Ovary (tissue), 7 donors: ENCODE measurements at regions not wholly inside any gene's neighbourhood (a gene's known extent, or its start where the extent isn't known, plus 50 kb on each side); places are given as distances from the start of the nearest gene placed in this dataset.

ENCODE experiments used
- DNase-seq, 5 donors: peaks; one replicate each; pipeline ENCODE4 v3.0.0-alpha.2; 2019 to 2020
- H3K27ac ChIP-seq, 2 donors: fragments of 200-600 bp; one replicate each; pipeline versions ENCODE4 v1.5.1 to v1.8.0; 2019 to 2022
- H3K27me3 ChIP-seq: fragments of 200-600 bp; one replicate; pipeline ENCODE4 v1.8.0; 2022
- H3K36me3 ChIP-seq: fragments of 200-600 bp; sonication (generic); one replicate; pipeline ENCODE4 v1.5.1; 2019
- H3K4me1 ChIP-seq: one replicate; pipeline ENCODE4 v1.8.1; 2013; ENCODE audit warnings: mild to moderate bottlenecking, moderate library complexity; ENCODE audit not compliant: insufficient read depth
- H3K4me3 ChIP-seq: fragments of 200-600 bp; sonication (generic); one replicate; pipeline ENCODE4 v1.5.1; 2017
- H3K9me3 ChIP-seq, 2 donors: fragments of 200-600 bp in 1 of 2; sonication (generic) in 1 of 2; one replicate each; pipeline versions ENCODE4 v1.5.1 to v1.8.1; 2013 to 2019; ENCODE audit warnings: mild to moderate bottlenecking in 1 of 2, moderate library complexity in 1 of 2
- EP300 ChIP-seq: sonication (generic); formaldehyde crosslinking; IDR thresholded peaks from one replicate; pipeline ENCODE4 v1.6.1; 2017; ENCODE audit warnings: antibody characterized with exemption
- POLR2A ChIP-seq: fragments of 450-650 bp; IDR thresholded peaks from one replicate; pipeline ENCODE4 v1.6.1; 2017; ENCODE audit warnings: antibody characterized with exemption, mild to moderate bottlenecking, moderate library complexity
- WGBS, 3 donors: extraction: QIAGEN DNeasy Blood & Tissue Kit in 1 of 3; methylation state at CpG; one replicate each; pipeline versions ENCODE4 v1.1.5 to v1.1.7; 2013 to 2017; 5-methylcytosine and 5-hydroxymethylcytosine counted together
- intact Hi-C, 4 donors: fragments of 100-400 bp; cut with DNase I; formaldehyde crosslinking; loops; one replicate each; pipeline versions ENCODE4 v1.11.0 to v1.15.1; 2022 to 2023
- TF ChIP-seq, protein P1 (sequence below), 3 donors: fragments of 450-650 bp in 2 of 3; fragments of 200-600 bp in 1 of 3; IDR thresholded peaks; one replicate each; pipeline versions ENCODE4 v1.5.1 to v1.8.0; 2016 to 2022; ENCODE audit warnings: antibody characterized with exemption in 3 of 3, mild to moderate bottlenecking in 1 of 3
- donor health status: DM: no; HTN: no; CAD: no; lungs with moderate emphysema.
- donor health status: DM: no; HTN: no; CAD: no.
- donor health status: Bipolar disorder and iron deficiency.
- donor health status: DM: no; HTN: no; CAD: no.
- donor health status: DM: yes; HTN: yes; CAD: no.

DNA sequence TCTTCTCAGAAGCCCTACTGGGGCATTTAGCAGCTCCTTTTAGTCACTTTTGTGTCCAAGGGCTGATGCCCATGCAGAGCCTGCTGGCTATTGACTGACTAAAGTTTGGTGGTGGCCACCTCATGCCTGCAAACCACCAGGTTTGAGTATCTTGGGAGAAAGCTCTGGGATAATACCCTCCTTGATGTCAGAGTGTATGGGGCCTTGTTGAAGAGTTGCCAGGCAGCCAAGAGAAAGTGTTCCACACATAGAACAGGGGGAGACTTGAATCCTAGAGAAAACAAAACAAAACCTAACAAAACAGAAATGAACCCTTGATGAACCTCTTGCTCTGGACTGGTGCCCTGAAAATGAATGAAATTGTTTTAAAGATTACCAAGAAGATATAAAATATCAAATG is 1024.6 kb downstream of the SORCS1 start:
- H3K9me3 ChIP-seq: no peaks in the 10 kb centered on the region
- no peaks in the 10 kb centered on the region for H3K27me3 ChIP-seq
- no peaks in the 10 kb centered on the region for H3K4me1 ChIP-seq
- H3K4me3 ChIP-seq: no peak overlapping the region
- TF ChIP-seq, protein P1, sequence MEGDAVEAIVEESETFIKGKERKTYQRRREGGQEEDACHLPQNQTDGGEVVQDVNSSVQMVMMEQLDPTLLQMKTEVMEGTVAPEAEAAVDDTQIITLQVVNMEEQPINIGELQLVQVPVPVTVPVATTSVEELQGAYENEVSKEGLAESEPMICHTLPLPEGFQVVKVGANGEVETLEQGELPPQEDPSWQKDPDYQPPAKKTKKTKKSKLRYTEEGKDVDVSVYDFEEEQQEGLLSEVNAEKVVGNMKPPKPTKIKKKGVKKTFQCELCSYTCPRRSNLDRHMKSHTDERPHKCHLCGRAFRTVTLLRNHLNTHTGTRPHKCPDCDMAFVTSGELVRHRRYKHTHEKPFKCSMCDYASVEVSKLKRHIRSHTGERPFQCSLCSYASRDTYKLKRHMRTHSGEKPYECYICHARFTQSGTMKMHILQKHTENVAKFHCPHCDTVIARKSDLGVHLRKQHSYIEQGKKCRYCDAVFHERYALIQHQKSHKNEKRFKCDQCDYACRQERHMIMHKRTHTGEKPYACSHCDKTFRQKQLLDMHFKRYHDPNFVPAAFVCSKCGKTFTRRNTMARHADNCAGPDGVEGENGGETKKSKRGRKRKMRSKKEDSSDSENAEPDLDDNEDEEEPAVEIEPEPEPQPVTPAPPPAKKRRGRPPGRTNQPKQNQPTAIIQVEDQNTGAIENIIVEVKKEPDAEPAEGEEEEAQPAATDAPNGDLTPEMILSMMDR (IDR thresholded peaks at IDR 0.05): no peak
- TF ChIP-seq EP300 (no peak), POLR2A (no peak)
- no peak for DNase-seq
- no peaks in the 10 kb centered on the region for H3K36me3 ChIP-seq
- no peak overlapping the region for H3K27ac ChIP-seq
- intact Hi-C loops: no loop called here

DNA sequence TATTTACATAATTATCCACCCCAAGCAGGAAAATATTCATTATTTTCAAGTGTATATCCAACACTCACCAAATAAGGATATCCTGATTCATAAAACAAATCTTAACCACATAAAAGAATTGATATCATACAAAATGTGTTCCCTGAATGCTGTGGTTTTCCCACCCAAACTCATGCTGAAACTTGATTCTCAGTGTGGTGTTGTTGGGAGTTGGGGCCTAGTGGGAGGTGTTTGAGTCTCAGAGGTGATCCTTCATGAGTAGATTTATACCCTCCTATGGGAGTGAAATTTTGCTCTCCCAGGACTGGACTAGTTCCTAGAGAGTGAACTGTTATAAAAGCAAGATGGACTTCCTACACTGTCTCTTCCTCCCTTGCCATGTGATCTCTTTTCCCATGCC is 1028.3 kb downstream of the SORCS1 start:
- Histone ChIP-seq H3K27me3 (no peaks in the 10 kb centered on the region), H3K4me3 (no peak overlapping the region), H3K36me3 (no peaks in the 10 kb centered on the region), H3K27ac (no peak overlapping the region), H3K4me1 (no peaks in the 10 kb centered on the region), H3K9me3 (no peaks in the 10 kb centered on the region)
- DNase-seq: no peak
- intact Hi-C loops: no loop called here
- TF ChIP-seq POLR2A (no peak), EP300 (no peak)
- TF ChIP-seq, protein P1 (IDR thresholded peaks at IDR 0.05): no peak

DNA sequence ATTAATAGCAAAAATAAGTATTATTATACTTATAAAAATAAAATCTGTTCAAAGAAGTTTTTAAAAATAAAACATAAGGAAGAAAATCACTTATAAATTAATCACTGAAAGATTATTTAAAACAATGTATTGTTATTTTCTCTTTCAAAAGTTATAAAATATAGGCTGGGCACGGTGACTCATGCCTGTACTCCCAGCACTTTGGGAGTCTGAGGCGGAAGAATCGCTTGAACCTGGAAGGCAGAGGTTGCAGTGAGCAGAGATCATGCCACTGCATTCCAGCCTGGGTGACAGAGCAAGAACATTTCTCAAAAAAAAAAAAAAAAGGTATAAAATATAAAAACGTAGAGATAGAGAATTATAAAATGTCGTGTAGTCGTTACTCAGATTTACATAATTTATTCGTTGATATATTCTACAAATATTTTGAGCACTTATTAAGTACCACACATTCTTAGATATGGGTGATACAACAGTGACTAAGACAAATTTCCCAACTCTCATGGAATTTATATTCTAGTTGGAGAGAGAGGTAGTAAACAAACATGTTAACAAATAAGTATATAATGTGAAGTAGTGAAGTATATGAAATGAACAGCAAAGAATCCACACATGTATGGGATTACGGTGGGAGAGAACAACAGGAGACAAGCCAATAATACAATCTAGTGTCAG is 1030.0 kb downstream of the SORCS1 start:
- Histone ChIP-seq H3K9me3 (no peaks in the 10 kb centered on the region), H3K36me3 (no peaks in the 10 kb centered on the region), H3K27ac (no peak overlapping the region), H3K4me1 (no peaks in the 10 kb centered on the region), H3K4me3 (no peak overlapping the region), H3K27me3 (no peaks in the 10 kb centered on the region)
- no peak for DNase-seq
- intact Hi-C loops: no loop called here
- TF ChIP-seq EP300 (no peak), POLR2A (no peak)
- TF ChIP-seq, protein P1 (IDR thresholded peaks at IDR 0.05): no peak
- 73 to 78% (median 75%) methylated on average over 8 of the region's 8 CpGs for WGBS, 3 donors

DNA sequence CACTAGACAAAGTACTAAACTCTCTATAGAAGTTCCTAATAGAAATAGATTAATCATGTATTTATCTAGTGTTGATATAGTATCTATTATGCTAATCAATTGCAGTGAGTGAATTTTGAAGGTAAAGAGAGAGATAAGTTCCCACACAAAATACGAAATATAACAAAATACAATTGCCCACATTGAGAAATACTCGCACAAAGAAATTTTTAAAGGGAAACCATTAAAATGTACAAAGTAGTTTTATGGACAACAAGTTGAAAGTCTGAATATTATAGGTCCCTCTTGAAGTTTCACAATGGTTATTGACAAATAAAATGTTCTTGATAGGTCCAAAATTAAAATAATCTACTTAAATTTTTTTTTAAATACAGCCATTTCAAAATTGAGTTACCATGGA is 1031.1 kb downstream of the SORCS1 start:
- DNase-seq: no peak
- H3K27ac ChIP-seq: no peak overlapping the region
- no peaks in the 10 kb centered on the region for H3K9me3 ChIP-seq
- TF ChIP-seq POLR2A (no peak), EP300 (no peak)
- TF ChIP-seq, protein P1 (IDR thresholded peaks at IDR 0.05): no peak
- intact Hi-C loops: no loop called here
- H3K4me1 ChIP-seq: no peaks in the 10 kb centered on the region
- no peaks in the 10 kb centered on the region for H3K36me3 ChIP-seq
- H3K4me3 ChIP-seq: no peak overlapping the region
- 47 to 48% (median 48%) methylated on average over 2 of the region's 2 CpGs for WGBS, 3 donors
- no peaks in the 10 kb centered on the region for H3K27me3 ChIP-seq
